H9 (cell line): ENCODE measurements at regions not wholly inside any gene's neighbourhood (a gene's known extent, or its start where the extent isn't known, plus 50 kb on each side); places are given as distances from the start of the nearest gene placed in this dataset.

Source experiments
- DNase-seq: peaks from one replicate; pipeline ENCODE4 v3.0.0-alpha.2; 2017
- H2AFZ ChIP-seq: one replicate; pipeline ENCODE4 v1.6.1; 2013; ENCODE audit warnings: mild to moderate bottlenecking, low read length, control low read depth, moderate library complexity
- H2AK5ac ChIP-seq: 2 replicates; pipeline ENCODE4 v1.6.1; 2013; ENCODE audit warnings: low read length, control low read depth, mixed read lengths; ENCODE audit not compliant: insufficient read length
- H2BK120ac ChIP-seq: one replicate; pipeline ENCODE4 v1.6.1; 2013; ENCODE audit warnings: low read depth, mild to moderate bottlenecking, low read length, control low read depth, inconsistent platforms; ENCODE audit not compliant: poor library complexity, severe bottlenecking
- H2BK12ac ChIP-seq: 2 replicates; pipeline ENCODE4 v1.6.1; 2013; ENCODE audit warnings: low read length, control low read depth, mixed read lengths, low read depth; ENCODE audit not compliant: insufficient read length
- H2BK15ac ChIP-seq: 2 replicates; pipeline ENCODE4 v1.6.1; 2013; ENCODE audit warnings: low read depth, low read length, control low read depth
- H2BK20ac ChIP-seq: one replicate; pipeline ENCODE4 v1.6.1; 2013; ENCODE audit warnings: low read depth, mild to moderate bottlenecking, low read length, control low read depth, inconsistent platforms; ENCODE audit not compliant: poor library complexity, severe bottlenecking
- H2BK5ac ChIP-seq: 2 replicates; pipeline ENCODE4 v1.6.1; 2013; ENCODE audit warnings: low read length, control low read depth, mixed read lengths; ENCODE audit not compliant: insufficient read length
- H3K14ac ChIP-seq: 2 replicates; pipeline ENCODE4 v1.6.1; 2013; ENCODE audit warnings: low read length, control low read depth; ENCODE audit not compliant: insufficient read depth
- H3K18ac ChIP-seq: 2 replicates; pipeline ENCODE4 v1.6.1; 2013; ENCODE audit warnings: low read depth, mild to moderate bottlenecking, mixed read lengths, low read length, control low read depth; ENCODE audit not compliant: insufficient read length
- H3K23ac ChIP-seq: 2 replicates; pipeline ENCODE4 v1.6.1; 2013; ENCODE audit warnings: low read length, control low read depth, mixed read lengths, low read depth; ENCODE audit not compliant: insufficient read length
- H3K23me2 ChIP-seq: 2 replicates; pipeline ENCODE4 v1.6.1; 2013; ENCODE audit warnings: low read depth, mild to moderate bottlenecking, mixed read lengths, low read length, control low read depth; ENCODE audit not compliant: insufficient read length, poor library complexity, severe bottlenecking
- H3K27ac ChIP-seq: 2 replicates; pipeline ENCODE4 v1.5.1; 2013; ENCODE audit warnings: low read length, control low read depth, mixed read lengths, low read depth; ENCODE audit not compliant: insufficient read length
- H3K27me3 ChIP-seq: 2 replicates; pipeline ENCODE4 v1.6.1; 2013; ENCODE audit warnings: low read length, control low read depth, inconsistent platforms; ENCODE audit not compliant: insufficient read depth
- H3K4ac ChIP-seq: 2 replicates; pipeline ENCODE4 v1.6.1; 2013; ENCODE audit warnings: low read depth, mild to moderate bottlenecking, control low read depth, inconsistent platforms, low read length, moderate library complexity
- H3K4me1 ChIP-seq: 2 replicates; pipeline ENCODE4 v1.6.1; 2013; ENCODE audit warnings: low read length, control low read depth, inconsistent platforms; ENCODE audit not compliant: insufficient read depth
- H3K4me2 ChIP-seq: 2 replicates; pipeline ENCODE4 v1.6.1; 2013; ENCODE audit warnings: low read length, control low read depth, mixed read lengths; ENCODE audit not compliant: insufficient read length, insufficient read depth
- H3K56ac ChIP-seq: 2 replicates; pipeline ENCODE4 v1.6.1; 2013; ENCODE audit warnings: low read depth, mild to moderate bottlenecking, mixed read lengths, low read length, control low read depth; ENCODE audit not compliant: insufficient read length
- H3K79me1 ChIP-seq: 2 replicates; pipeline ENCODE4 v1.6.1; 2013; ENCODE audit warnings: low read depth, mild to moderate bottlenecking, moderate library complexity, low read length, control low read depth, inconsistent platforms; ENCODE audit not compliant: insufficient read depth, poor library complexity, severe bottlenecking
- H3K79me2 ChIP-seq: 2 replicates; pipeline ENCODE4 v1.6.1; 2013; ENCODE audit warnings: low read length, control low read depth, inconsistent platforms; ENCODE audit not compliant: insufficient read depth
- H3K9ac ChIP-seq: 2 replicates; pipeline ENCODE4 v1.6.1; 2013; ENCODE audit warnings: low read length, control low read depth, mixed read lengths; ENCODE audit not compliant: insufficient read length; ENCODE audit errors: extremely low read depth
- H3K9me3 ChIP-seq: one replicate; pipeline ENCODE4 v1.6.1; 2013; ENCODE audit warnings: low read depth, low read length, inconsistent platforms; ENCODE audit not compliant: control insufficient read depth
- H3T11ph ChIP-seq: one replicate; pipeline ENCODE4 v1.6.1; 2013; ENCODE audit warnings: mild to moderate bottlenecking, low read length, control low read depth, inconsistent platforms
- H4K20me1 ChIP-seq: one replicate; pipeline ENCODE4 v1.6.1; 2013; ENCODE audit not compliant: control insufficient read depth, insufficient read length, insufficient read depth
- H4K5ac ChIP-seq: 2 replicates; pipeline ENCODE4 v1.6.1; 2013; ENCODE audit warnings: low read depth, mild to moderate bottlenecking, mixed read lengths, low read length, control low read depth; ENCODE audit not compliant: insufficient read length
- H4K8ac ChIP-seq: replicated peaks from 2 replicates; pipeline ENCODE4 v1.6.1; 2013; ENCODE audit warnings: low read length, control low read depth, mixed read lengths, low read depth; ENCODE audit not compliant: insufficient read length
- H4K91ac ChIP-seq: 2 replicates; pipeline ENCODE4 v1.6.1; 2013; ENCODE audit warnings: low read depth, mild to moderate bottlenecking, moderate library complexity, mixed read lengths, low read length, control low read depth; ENCODE audit not compliant: insufficient read length
- H3K27ac Mint-ChIP-seq, 3 experiments: 2 replicates in 2 of 3; 3 replicates in 1 of 3; pipeline ENCODE4 v1.8.0; 2020 to 2021; ENCODE audit warnings: mixed read lengths in 3 of 3, mild to moderate bottlenecking in 1 of 3, moderate library complexity in 1 of 3
- H3K27me3 Mint-ChIP-seq: 2 replicates; pipeline ENCODE4 v1.8.0; 2021; ENCODE audit warnings: low read depth, mild to moderate bottlenecking, moderate library complexity, mixed read lengths
- H3K36me3 Mint-ChIP-seq, 3 experiments: 2 replicates in 2 of 3; 3 replicates in 1 of 3; pipeline ENCODE4 v1.8.0; 2020 to 2021; ENCODE audit warnings: low read depth in 3 of 3, mixed read lengths in 3 of 3; ENCODE audit not compliant: insufficient read depth in 1 of 3
- H3K4me1 Mint-ChIP-seq, 2 experiments: 2 replicates each; pipeline ENCODE4 v1.8.0; 2020; ENCODE audit warnings: mixed read lengths in 2 of 2
- H3K4me3 Mint-ChIP-seq, 2 experiments: 2 replicates in 1 of 2; 3 replicates in 1 of 2; pipeline ENCODE4 v1.8.0; 2020 to 2021; ENCODE audit warnings: mild to moderate bottlenecking in 2 of 2, mixed read lengths in 2 of 2, moderate library complexity in 1 of 2
- H3K9me3 Mint-ChIP-seq, 2 experiments: 2 replicates in 1 of 2; 3 replicates in 1 of 2; pipeline ENCODE4 v1.8.0; 2020; ENCODE audit warnings: mild to moderate bottlenecking in 2 of 2, mixed read lengths in 2 of 2, moderate library complexity in 1 of 2
- CTCF ChIP-seq: fragments of 200-600 bp; sonication (generic); conservative IDR thresholded peaks from 3 replicates; pipeline ENCODE4 v1.8.0; 2021; ENCODE audit warnings: antibody characterized with exemption, mild to moderate bottlenecking
- WGBS: extraction: QIAGEN DNeasy Blood & Tissue Kit; methylation state at CpG from one replicate; pipeline ENCODE4 v1.1.7; 2013; ENCODE audit warnings: missing lambda C conversion rate, low lambda C conversion rate, mixed read lengths; ENCODE audit not compliant: insufficient read length; ENCODE audit errors: extremely low coverage; 5-methylcytosine and 5-hydroxymethylcytosine counted together

GRCh38 chr22:34639911-34640310 is 426.0 kb upstream of the ISX start:
- no peak overlapping the region for H3K4me3 Mint-ChIP-seq
- peaks cover 19 to 23% of the 10 kb centered on the region in 2 experiments for H3K4me1 Mint-ChIP-seq
- Histone ChIP-seq H3K27ac (no peak overlapping the region), H4K5ac (no peak overlapping the region), H2BK120ac (no peak overlapping the region), H3K27me3 (no peaks in the 10 kb centered on the region), H3K9ac (no peak overlapping the region), H4K8ac (no peak overlapping the region), H3K9me3 (no peaks in the 10 kb centered on the region), H3K14ac (no peak overlapping the region), H3K56ac (no peak overlapping the region), H3K23me2 (no peaks in the 10 kb centered on the region), H3K18ac (no peak overlapping the region), H3K23ac (no peak overlapping the region), H3K4me2 (no peak overlapping the region), H2AFZ (no peak overlapping the region), H2BK15ac (no peak overlapping the region), H2BK12ac (no peak overlapping the region), H2BK5ac (no peak overlapping the region), H2AK5ac (no peak overlapping the region), H4K20me1 (no peaks in the 10 kb centered on the region), H3K79me2 (no peaks in the 10 kb centered on the region), H2BK20ac (no peak overlapping the region), H3T11ph (no peak overlapping the region), H3K79me1 (no peaks in the 10 kb centered on the region), H3K4me1 (peaks cover 4% of the 10 kb centered on the region; the same call in 1 of the 2 replicates), H4K91ac (no peak overlapping the region), H3K4ac (no peak overlapping the region)
- no peak overlapping the region; a peak in 1 of 7 replicates for H3K27ac Mint-ChIP-seq
- H3K9me3 Mint-ChIP-seq: no peaks in the 10 kb centered on the region
- WGBS: no CpG with 5 or more reads among the region's 5 CpGs
- DNase-seq: no peak
- peaks cover 26% of the 10 kb centered on the region for H3K27me3 Mint-ChIP-seq
- H3K36me3 Mint-ChIP-seq: no peaks in the 10 kb centered on the region; a peak in 2 of 7 replicates
- TF ChIP-seq CTCF: no peak
